Transverse colon (tissue), 4 donors: ENCODE measurements at regions not wholly inside any gene's neighbourhood (a gene's known extent, or its start where the extent isn't known, plus 50 kb on each side); places are given as distances from the start of the nearest gene placed in this dataset.

Experiments
- DNase-seq: peaks from one replicate; pipeline ENCODE4 v3.0.0-alpha.2; 2019
- H3K27ac ChIP-seq, 4 donors: fragments of 200-600 bp; sonication (generic); 2 replicates each; pipeline ENCODE4 v1.5.1; 2016 to 2018; ENCODE audit warnings: inconsistent platforms in 4 of 4
- H3K27me3 ChIP-seq: fragments of 200-600 bp; sonication (generic); 2 replicates; pipeline ENCODE4 v1.5.1; 2017; ENCODE audit warnings: inconsistent platforms
- H3K36me3 ChIP-seq, 4 donors: fragments of 200-600 bp; sonication (generic); 2 replicates each; pipeline ENCODE4 v1.5.1; 2017 to 2019; ENCODE audit warnings: inconsistent platforms in 4 of 4
- H3K4me1 ChIP-seq, 4 donors: fragments of 200-600 bp; sonication (generic); 2 replicates each; pipeline ENCODE4 v1.5.1; 2017 to 2020; ENCODE audit warnings: inconsistent platforms in 4 of 4
- H3K4me3 ChIP-seq, 4 donors: fragments of 200-600 bp; sonication (generic); 1 replicate in 1 of 4; 2 replicates in 3 of 4; pipeline versions ENCODE4 v1.5.1 to v1.6.1; 2017 to 2019; ENCODE audit warnings: inconsistent platforms in 4 of 4
- H3K9me3 ChIP-seq, 2 donors: fragments of 200-600 bp; sonication (generic); 2 replicates each; pipeline ENCODE4 v1.5.1; 2017 to 2019; ENCODE audit warnings: inconsistent platforms in 2 of 2
- EP300 ChIP-seq: sonication (generic); formaldehyde crosslinking; IDR thresholded peaks from one replicate; pipeline ENCODE4 v1.6.1; 2017; ENCODE audit warnings: antibody characterized with exemption, low read depth
- POLR2A ChIP-seq: fragments of 450-650 bp; IDR thresholded peaks from one replicate; pipeline ENCODE4 v1.6.1; 2016; ENCODE audit warnings: antibody characterized with exemption, mild to moderate bottlenecking, moderate library complexity
- POLR2AphosphoS5 ChIP-seq, 3 donors: sonication (generic); formaldehyde crosslinking; IDR thresholded peaks; one replicate each; pipeline ENCODE4 v1.6.1; 2016; ENCODE audit warnings: antibody characterized with exemption in 3 of 3
- WGBS, 2 donors: methylation state at CpG; one replicate each; pipeline ENCODE4 v1.1.5; 2018; ENCODE audit warnings: low coverage in 1 of 2; 5-methylcytosine and 5-hydroxymethylcytosine counted together
- in situ Hi-C, 4 donors: fragments of 200-750 bp; cut with MboI; loops; one replicate each; pipeline versions ENCODE4 v1.15.0 to v1.15.1; 2017; ENCODE audit warnings: low sequenced_read_pairs in 3 of 4, low pct_ligation_motif_present in 1 of 4, low pct_unique_long_range_greater_than_20kb in 1 of 4
- intact Hi-C: fragments of 100-400 bp; cut with DNase I; formaldehyde crosslinking; loops from one replicate; pipeline ENCODE4 v1.15.1; 2023; ENCODE audit warnings: low total_unique reads
- TF ChIP-seq, protein P1 (sequence below), 5 experiments: fragments of 200-600 bp in 3 of 5; fragments of 450-650 bp in 2 of 5; sonication (generic) in 3 of 5; IDR thresholded peaks; 1 replicate in 2 of 5; 2 replicates in 3 of 5; pipeline ENCODE4 v1.5.1; 2016 to 2017; ENCODE audit warnings: antibody characterized with exemption in 5 of 5, inconsistent platforms in 3 of 5, mild to moderate bottlenecking in 2 of 5, moderate library complexity in 1 of 5

DNA sequence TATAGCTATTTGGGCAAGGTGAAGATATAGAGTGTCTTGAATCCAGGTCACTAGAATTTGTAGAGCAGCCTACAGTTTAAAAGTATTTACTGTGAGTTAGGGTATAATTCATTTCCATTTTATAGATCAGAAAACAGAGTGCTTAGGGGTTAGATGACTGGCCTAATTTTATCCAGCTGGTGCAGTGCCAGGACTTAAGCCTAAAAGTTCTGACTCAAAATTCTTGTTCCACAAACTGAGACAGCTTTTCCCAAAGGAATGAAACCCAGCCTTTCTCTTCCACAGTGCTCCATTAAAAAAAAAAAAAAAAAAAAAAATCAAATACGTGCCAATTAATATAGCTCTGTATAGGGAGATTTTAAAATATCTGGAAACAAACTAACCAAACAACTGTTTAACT lies 441.0 kb upstream of the MARCKS start:
- Histone ChIP-seq H3K27me3 (no peaks in the 10 kb centered on the region), H3K36me3 (no peaks in the 10 kb centered on the region), H3K4me1 (peaks cover 0 to 6% (median 2%) of the 10 kb centered on the region in 4 donors), H3K9me3 (no peaks in the 10 kb centered on the region), H3K27ac (no peak overlapping the region), H3K4me3 (no peak overlapping the region)
- DNase-seq, result no peak
- intact Hi-C loops (loop anchor here (10.0 kb wide), 1 partner anchor 149 kb away; no protein-coding TSS in a partner anchor), in situ Hi-C loops (loop anchor here in 2 of 4 donors (25.0 kb wide), 1 partner anchor 446 kb away; the partner anchor contains the start of gene MARCKS (in 2 of the 2))
- TF ChIP-seq EP300 (no peak), POLR2AphosphoS5 (IDR thresholded peaks at IDR 0.05) (no peak), POLR2A (no peak)
- TF ChIP-seq, protein P1, sequence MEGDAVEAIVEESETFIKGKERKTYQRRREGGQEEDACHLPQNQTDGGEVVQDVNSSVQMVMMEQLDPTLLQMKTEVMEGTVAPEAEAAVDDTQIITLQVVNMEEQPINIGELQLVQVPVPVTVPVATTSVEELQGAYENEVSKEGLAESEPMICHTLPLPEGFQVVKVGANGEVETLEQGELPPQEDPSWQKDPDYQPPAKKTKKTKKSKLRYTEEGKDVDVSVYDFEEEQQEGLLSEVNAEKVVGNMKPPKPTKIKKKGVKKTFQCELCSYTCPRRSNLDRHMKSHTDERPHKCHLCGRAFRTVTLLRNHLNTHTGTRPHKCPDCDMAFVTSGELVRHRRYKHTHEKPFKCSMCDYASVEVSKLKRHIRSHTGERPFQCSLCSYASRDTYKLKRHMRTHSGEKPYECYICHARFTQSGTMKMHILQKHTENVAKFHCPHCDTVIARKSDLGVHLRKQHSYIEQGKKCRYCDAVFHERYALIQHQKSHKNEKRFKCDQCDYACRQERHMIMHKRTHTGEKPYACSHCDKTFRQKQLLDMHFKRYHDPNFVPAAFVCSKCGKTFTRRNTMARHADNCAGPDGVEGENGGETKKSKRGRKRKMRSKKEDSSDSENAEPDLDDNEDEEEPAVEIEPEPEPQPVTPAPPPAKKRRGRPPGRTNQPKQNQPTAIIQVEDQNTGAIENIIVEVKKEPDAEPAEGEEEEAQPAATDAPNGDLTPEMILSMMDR (IDR thresholded peaks at IDR 0.05), result no peak
- WGBS, 2 donors, result 67 to 75% methylated on average over 1 of the region's 1 CpG

DNA sequence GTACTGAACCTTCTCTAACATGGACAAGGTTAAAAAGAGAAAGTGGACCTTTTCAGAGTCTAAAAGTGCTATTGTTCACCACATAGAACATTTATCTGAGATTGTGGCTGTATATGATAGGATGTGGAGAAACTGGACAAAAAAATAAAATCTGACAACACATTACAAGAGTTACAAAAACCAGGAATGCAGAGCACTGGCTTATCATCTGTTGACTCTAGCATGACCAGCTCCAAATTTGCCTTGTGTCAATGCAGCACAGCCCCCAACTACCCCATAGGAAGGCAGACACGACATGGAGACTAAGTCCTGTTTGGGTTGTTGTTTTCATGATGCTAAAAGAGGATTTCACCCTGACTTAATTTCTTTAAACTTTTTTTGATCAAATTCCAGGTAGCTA lies 436.9 kb upstream of the MARCKS start:
- intact Hi-C loops, result no loop called here
- Histone ChIP-seq H3K27ac (no peak overlapping the region), H3K27me3 (no peaks in the 10 kb centered on the region), H3K9me3 (no peaks in the 10 kb centered on the region), H3K36me3 (no peaks in the 10 kb centered on the region), H3K4me1 (no peaks in the 10 kb centered on the region), H3K4me3 (no peak overlapping the region)
- WGBS, 2 donors, result 67 to 84% methylated on average over 1 of the region's 1 CpG
- TF ChIP-seq, protein P1 (IDR thresholded peaks at IDR 0.05), result no peak
- TF ChIP-seq POLR2A (no peak), POLR2AphosphoS5 (IDR thresholded peaks at IDR 0.05) (no peak), EP300 (no peak)
- in situ Hi-C loops, result loop anchor here in 2 of 4 donors (25.0 kb wide), 1 partner anchor 442 kb away; the partner anchor contains the start of gene MARCKS (in 2 of the 2)
- DNase-seq, result no peak

DNA sequence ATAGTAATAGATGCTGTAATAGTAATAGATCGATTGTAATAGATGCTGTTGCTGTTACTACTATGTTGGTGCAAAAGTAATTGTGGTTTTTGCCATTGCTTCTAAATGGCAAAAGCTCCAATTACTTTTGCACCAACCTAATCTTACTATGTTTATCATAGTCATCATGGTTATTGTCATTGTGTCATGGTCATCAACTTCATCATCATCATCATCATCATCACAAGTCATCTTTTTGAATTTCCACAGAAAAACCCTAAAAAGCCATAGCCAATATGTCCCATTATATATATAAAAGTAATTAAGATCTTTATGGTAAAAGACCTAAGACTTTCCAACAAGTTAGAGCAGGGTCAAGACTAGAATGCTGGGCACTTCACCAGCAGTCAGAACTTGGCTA lies 435.1 kb upstream of the MARCKS start:
- intact Hi-C loops, result no loop called here
- no peak for TF ChIP-seq POLR2A
- 86 to 90% methylated on average over 1 of the region's 1 CpG for WGBS, 2 donors
- Histone ChIP-seq H3K4me3 (no peak overlapping the region), H3K9me3 (no peaks in the 10 kb centered on the region), H3K27me3 (no peaks in the 10 kb centered on the region), H3K27ac (no peak overlapping the region), H3K4me1 (no peaks in the 10 kb centered on the region), H3K36me3 (no peaks in the 10 kb centered on the region)
- in situ Hi-C loops, result loop anchor here in 2 of 4 donors (25.0 kb wide), 1 partner anchor 440 kb away; the partner anchor contains the start of gene MARCKS (in 2 of the 2)
- no peak for DNase-seq

DNA sequence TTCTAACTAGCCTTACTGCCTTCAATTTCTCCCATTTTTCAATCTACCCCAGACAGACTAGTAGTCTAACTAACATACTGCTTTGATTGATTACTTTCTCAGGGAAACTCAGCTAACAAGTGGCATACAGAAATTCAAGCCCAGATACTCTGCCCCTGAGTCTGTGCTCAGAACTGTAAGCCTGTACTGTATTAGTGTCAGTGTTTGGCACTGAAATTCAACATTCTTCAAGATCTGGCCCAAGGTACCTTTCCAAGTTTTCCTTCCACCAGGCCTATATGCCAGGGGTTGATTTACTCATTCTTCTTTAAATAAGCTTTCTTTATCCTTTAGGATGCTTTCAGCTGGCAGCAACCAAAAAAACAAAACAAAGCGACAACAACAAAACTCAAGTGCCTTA lies 433.2 kb upstream of the MARCKS start:
- no peaks in the 10 kb centered on the region for H3K9me3 ChIP-seq
- no peaks in the 10 kb centered on the region for H3K36me3 ChIP-seq
- no peaks in the 10 kb centered on the region for H3K27me3 ChIP-seq
- no peak for TF ChIP-seq POLR2A
- TF ChIP-seq EP300, result no peak
- TF ChIP-seq, protein P1 (IDR thresholded peaks at IDR 0.05), result no peak
- TF ChIP-seq POLR2AphosphoS5 (IDR thresholded peaks at IDR 0.05), result no peak
- no peak overlapping the region for H3K4me3 ChIP-seq
- no peak for DNase-seq
- no peaks in the 10 kb centered on the region for H3K4me1 ChIP-seq
- in situ Hi-C loops (loop anchor here in 2 of 4 donors (25.0 kb wide), 1 partner anchor 438 kb away; the partner anchor contains the start of gene MARCKS (in 2 of the 2)), intact Hi-C loops (no loop called here)
- WGBS, 2 donors, result 78 to 100% methylated on average over 1 of the region's 1 CpG
- H3K27ac ChIP-seq, result no peak overlapping the region
